ENCODE measurements at regions not wholly inside any gene's neighbourhood (a gene's known extent, or its start where the extent isn't known, plus 50 kb on each side); places are given as distances from the start of the nearest gene placed in this dataset.

- ATAC-seq (no peak), DNase-seq (no peak)
- Histone ChIP-seq H3K9me3 (no peaks in the 10 kb centered on the region), H3K27me3 (no peaks in the 10 kb centered on the region), H3K27ac (no peak overlapping the region), H3K36me3 (no peaks in the 10 kb centered on the region), H3K4me3 (no peak overlapping the region), H3K4me1 (no peaks in the 10 kb centered on the region)
- intact Hi-C loops (cut with DNase I) = no loop called here
- TF ChIP-seq CTCF (IDR thresholded peaks at IDR 0.05) = no peak
Measured at GRCh38 chr14:62093736-62094135, 331.5 kb downstream of the SNAPC1 start.

GRCh38 chr14:62097072-62097471, 334.9 kb downstream of the SNAPC1 start:
- no peak for TF ChIP-seq CTCF (IDR thresholded peaks at IDR 0.05)
- no peaks in the 10 kb centered on the region for H3K4me1 ChIP-seq
- no peaks in the 10 kb centered on the region for H3K36me3 ChIP-seq
- intact Hi-C loops (cut with DNase I) = no loop called here
- ATAC-seq = no peak
- H3K27ac ChIP-seq = no peak overlapping the region
- no peak overlapping the region for H3K4me3 ChIP-seq
- DNase-seq = no peak
- no peaks in the 10 kb centered on the region for H3K9me3 ChIP-seq
- peaks cover 3% of the 10 kb centered on the region for H3K27me3 ChIP-seq

- Histone ChIP-seq H3K27me3 (peaks cover 3% of the 10 kb centered on the region), H3K4me1 (no peaks in the 10 kb centered on the region), H3K9me3 (no peaks in the 10 kb centered on the region), H3K4me3 (no peak overlapping the region), H3K36me3 (no peaks in the 10 kb centered on the region), H3K27ac (no peak overlapping the region)
- ATAC-seq (no peak), DNase-seq (no peak)
- intact Hi-C loops (cut with DNase I) = no loop called here
- TF ChIP-seq CTCF (IDR thresholded peaks at IDR 0.05) = no peak
Measured at GRCh38 chr14:62097824-62098223, 335.6 kb downstream of the SNAPC1 start.

- no peaks in the 10 kb centered on the region for H3K4me1 ChIP-seq
- H3K27ac ChIP-seq = no peak overlapping the region
- no peak for ATAC-seq
- intact Hi-C loops (cut with DNase I) = no loop called here
- peaks cover 3% of the 10 kb centered on the region for H3K27me3 ChIP-seq
- H3K4me3 ChIP-seq = no peak overlapping the region
- DNase-seq = no peak
- H3K36me3 ChIP-seq = no peaks in the 10 kb centered on the region
- no peaks in the 10 kb centered on the region for H3K9me3 ChIP-seq
- no peak for TF ChIP-seq CTCF (IDR thresholded peaks at IDR 0.05)
Measured at GRCh38 chr14:62098357-62098756, 336.1 kb downstream of the SNAPC1 start.

GRCh38 chr14:62099091-62099490, 336.9 kb downstream of the SNAPC1 start:
- Histone ChIP-seq H3K4me3 (no peak overlapping the region), H3K36me3 (no peaks in the 10 kb centered on the region), H3K4me1 (no peaks in the 10 kb centered on the region), H3K27ac (no peak overlapping the region), H3K9me3 (no peaks in the 10 kb centered on the region), H3K27me3 (peaks cover 3% of the 10 kb centered on the region)
- DNase-seq = no peak
- no peak for TF ChIP-seq CTCF (IDR thresholded peaks at IDR 0.05)
- no peak for ATAC-seq
- intact Hi-C loops (cut with DNase I) = no loop called here

- H3K4me3 ChIP-seq = no peak overlapping the region
- TF ChIP-seq CTCF (IDR thresholded peaks at IDR 0.05) = no peak
- intact Hi-C loops (cut with DNase I) = no loop called here
- no peaks in the 10 kb centered on the region for H3K36me3 ChIP-seq
- no peak for DNase-seq
- ATAC-seq = no peak
- no peaks in the 10 kb centered on the region for H3K9me3 ChIP-seq
- no peak overlapping the region for H3K27ac ChIP-seq
- H3K4me1 ChIP-seq = no peaks in the 10 kb centered on the region
- H3K27me3 ChIP-seq = peaks cover 3% of the 10 kb centered on the region
Measured at GRCh38 chr14:62101189-62101588, 339.0 kb downstream of the SNAPC1 start.

All from upper lobe of right lung (tissue), 1 donor.